MM.1S (cell line): ENCODE measurements at regions not wholly inside any gene's neighbourhood (a gene's known extent, or its start where the extent isn't known, plus 50 kb on each side); places are given as distances from the start of the nearest gene placed in this dataset.

ENCODE experiments used
- CTCF ChIP-seq: fragments of 300-600 bp; sonication (generic); IDR thresholded peaks from 2 replicates; pipeline ENCODE4 v1.5.1; 2016; ENCODE audit warnings: antibody characterized with exemption, low read length, mixed read lengths
- EZH2 ChIP-seq: fragments of 300-600 bp; sonication (generic); optimal IDR thresholded peaks from 2 replicates; pipeline ENCODE3; 2017; ENCODE audit warnings: low read depth, mild to moderate bottlenecking, antibody characterized with exemption, low read length, mixed read lengths
- EZH2phosphoT487 ChIP-seq: fragments of 300-600 bp; sonication (generic); IDR thresholded peaks from 2 replicates; pipeline ENCODE4 v1.6.1; 2018; ENCODE audit warnings: antibody characterized with exemption, low read length

- TF ChIP-seq CTCF (no peak), EZH2phosphoT487 (no peak), EZH2 (no peak)
These were observed 858.4 kb upstream of the ARPP21 start for GRCh38 chr3:34780973-34781372.
